ENCODE measurements at regions not wholly inside any gene's neighbourhood (a gene's known extent, or its start where the extent isn't known, plus 50 kb on each side); places are given as distances from the start of the nearest gene placed in this dataset.

- no peak for DNase-seq (ENCODE audit: low spot score)
- in situ Hi-C loops (cut with HindIII; ENCODE audit: low sequenced_read_pairs) = no loop called here
These were observed 282.2 kb upstream of the ST6GAL2 start for GRCh38 chr2:107168141-107168540.

GRCh38 chr2:107174171-107174570, 288.2 kb upstream of the ST6GAL2 start:
- in situ Hi-C loops (cut with HindIII; ENCODE audit: low sequenced_read_pairs) = no loop called here
- no peak for DNase-seq (ENCODE audit: low spot score)

- in situ Hi-C loops (cut with HindIII; ENCODE audit: low sequenced_read_pairs) = no loop called here
- no peak for DNase-seq (ENCODE audit: low spot score)
These were observed 297.0 kb upstream of the ST6GAL2 start for GRCh38 chr2:107182981-107183380.

DNA sequence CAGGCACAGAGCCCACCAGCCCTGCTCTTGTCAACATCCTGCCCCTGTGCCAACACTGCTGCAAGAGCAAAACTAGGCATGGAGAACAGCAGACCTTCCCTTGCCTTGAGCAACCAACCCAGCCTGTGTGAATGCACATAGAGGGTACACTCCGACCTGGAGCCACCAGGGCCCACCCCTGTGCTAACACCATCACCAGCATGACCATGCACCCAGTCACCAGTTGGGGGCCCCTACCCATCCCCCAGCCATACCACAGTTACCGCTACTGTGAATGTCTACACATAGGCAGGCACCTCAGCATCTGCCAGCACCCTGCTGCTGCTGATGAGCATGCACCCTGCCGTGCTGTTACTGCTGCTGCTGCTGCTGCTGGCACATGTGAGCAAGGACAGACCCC, 301.9 kb upstream of the ST6GAL2 start:
- in situ Hi-C loops (cut with HindIII; ENCODE audit: low sequenced_read_pairs) = no loop called here
- no peak for DNase-seq (ENCODE audit: low spot score)

DNA sequence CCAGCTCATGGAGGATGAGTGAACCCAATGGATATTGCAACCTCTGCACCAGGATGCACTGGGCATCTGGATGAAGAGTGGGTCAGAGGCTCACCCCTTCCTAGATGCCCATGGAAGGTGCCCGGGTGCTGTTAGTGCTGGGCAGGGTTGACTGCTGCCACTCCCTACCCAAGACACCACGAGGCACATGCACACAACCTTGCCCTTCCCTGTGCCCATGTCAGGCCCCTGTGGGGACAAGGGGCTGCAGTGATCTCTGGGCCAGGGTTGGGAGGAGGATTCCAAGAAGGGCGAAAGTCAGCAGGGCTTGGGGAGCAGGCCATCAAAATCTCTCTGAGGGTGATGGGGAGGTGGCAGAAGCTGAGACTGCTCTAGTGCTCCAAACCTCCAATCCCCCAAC, 309.7 kb upstream of the ST6GAL2 start:
- in situ Hi-C loops (cut with HindIII; ENCODE audit: low sequenced_read_pairs) = no loop called here
- no peak for DNase-seq (ENCODE audit: low spot score)

- in situ Hi-C loops (cut with HindIII; ENCODE audit: low sequenced_read_pairs) = no loop called here
- DNase-seq (ENCODE audit: low spot score) = no peak
These were observed 311.8 kb upstream of the ST6GAL2 start for GRCh38 chr2:107197594-107198294.

DNA sequence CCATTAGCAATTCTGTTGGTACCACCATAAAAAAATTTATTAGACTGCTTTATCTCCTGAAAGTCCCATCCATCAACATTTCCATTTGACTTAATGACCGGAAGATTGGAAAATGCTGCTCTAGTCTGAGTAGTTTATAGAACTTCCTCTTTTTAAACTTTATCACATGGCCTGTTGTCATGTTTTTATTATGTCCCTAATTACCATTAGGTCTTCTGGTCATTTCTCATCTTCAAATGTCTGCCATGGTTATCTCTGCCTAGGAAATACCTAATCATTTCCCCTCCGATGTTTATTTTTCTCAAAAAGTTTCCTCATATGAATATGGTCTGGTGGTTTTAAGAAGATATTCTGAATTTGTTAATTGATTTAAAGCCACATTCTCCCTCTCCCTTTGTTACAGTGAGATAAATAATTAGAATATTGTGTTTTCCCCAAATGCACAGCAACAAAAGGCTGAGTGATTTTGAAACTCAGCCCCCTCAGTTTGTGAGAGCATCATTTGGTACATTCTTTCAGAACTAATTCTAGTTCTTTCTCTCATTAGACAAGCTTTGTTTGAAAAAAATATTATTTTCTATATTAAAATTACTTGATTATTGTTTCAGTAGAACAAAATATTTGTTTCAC, 317.1 kb upstream of the ST6GAL2 start:
- no peak for DNase-seq (ENCODE audit: low spot score)
- in situ Hi-C loops (cut with HindIII; ENCODE audit: low sequenced_read_pairs) = no loop called here

DNA sequence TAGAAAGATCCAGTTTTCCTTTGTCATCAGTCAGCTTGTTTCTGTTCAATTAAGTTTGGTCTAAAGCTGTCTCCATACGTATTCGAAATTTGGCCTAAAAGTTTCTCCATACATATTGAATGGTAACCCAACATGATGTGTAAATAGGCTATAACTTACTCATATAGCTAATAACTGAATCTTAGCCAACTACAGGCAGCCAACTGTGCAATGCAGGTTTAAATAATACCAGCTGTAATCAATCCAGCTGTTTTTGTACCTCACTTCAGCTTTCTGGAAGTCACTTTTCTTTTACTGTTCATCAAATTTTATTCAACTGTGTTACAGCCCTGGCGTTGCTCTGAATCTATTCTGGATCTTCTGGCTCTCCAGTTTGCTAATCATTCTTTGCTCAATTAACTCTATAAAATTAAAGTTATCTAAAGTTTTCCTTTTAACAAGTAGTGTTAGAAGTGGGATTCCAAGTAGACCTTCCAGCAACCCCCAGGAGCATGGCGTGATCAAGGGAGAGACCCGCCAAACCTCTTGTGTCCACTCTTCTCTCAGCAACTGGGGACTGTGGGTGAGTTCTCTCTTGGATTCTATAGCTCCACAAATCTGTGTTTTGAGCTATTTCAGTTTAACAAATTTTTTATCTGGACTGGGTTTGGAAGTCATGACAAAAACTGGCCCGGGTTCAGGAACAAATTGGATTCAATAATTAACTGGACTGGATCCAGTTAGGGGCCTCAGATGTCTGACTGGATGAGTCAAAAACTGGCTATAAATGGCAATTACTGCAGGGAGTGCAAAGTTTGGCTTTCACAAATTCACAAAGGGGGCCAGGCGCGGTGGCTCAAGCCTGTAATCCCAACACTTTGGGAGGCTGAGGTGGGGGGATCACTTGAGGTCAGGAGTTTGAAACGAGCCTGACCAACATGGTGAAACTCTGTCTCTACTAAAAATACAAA, 329.7 kb upstream of the ST6GAL2 start:
- DNase-seq (ENCODE audit: low spot score) = no peak
- in situ Hi-C loops (cut with HindIII; ENCODE audit: low sequenced_read_pairs) = no loop called here

- in situ Hi-C loops (cut with HindIII; ENCODE audit: low sequenced_read_pairs) = no loop called here
- DNase-seq (ENCODE audit: low spot score) = no peak
These were observed 332.2 kb upstream of the ST6GAL2 start for GRCh38 chr2:107218208-107218607.

- in situ Hi-C loops (cut with HindIII; ENCODE audit: low sequenced_read_pairs) = no loop called here
- DNase-seq (ENCODE audit: low spot score) = no peak
These were observed 336.5 kb upstream of the ST6GAL2 start for GRCh38 chr2:107222466-107222865.

GRCh38 chr2:107235491-107236254, 349.7 kb upstream of the ST6GAL2 start:
- in situ Hi-C loops (cut with HindIII; ENCODE audit: low sequenced_read_pairs) = no loop called here
- DNase-seq (ENCODE audit: low spot score) = no peak

DNA sequence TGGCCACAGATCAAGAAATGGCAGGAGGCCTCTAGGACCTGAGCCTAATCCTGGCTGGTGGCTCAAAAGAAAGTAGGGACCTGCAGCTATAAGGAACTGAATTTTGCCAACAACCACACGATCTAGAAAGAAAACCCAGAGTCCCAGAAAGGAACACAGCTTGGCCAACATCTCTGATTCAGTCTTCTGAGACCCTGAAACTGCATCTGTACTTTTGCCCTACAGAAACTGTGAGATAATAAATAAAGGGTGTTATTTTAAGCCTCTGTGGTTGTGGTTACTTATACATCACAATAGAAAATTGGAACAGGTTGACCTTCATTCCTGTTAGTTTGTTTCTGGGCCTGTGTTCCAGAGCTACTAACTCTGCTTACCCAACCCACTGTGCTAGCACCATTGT, 356.8 kb upstream of the ST6GAL2 start:
- DNase-seq (ENCODE audit: low spot score) = no peak
- in situ Hi-C loops (cut with HindIII; ENCODE audit: low sequenced_read_pairs) = no loop called here

GRCh38 chr2:107248932-107249331, 363.0 kb upstream of the ST6GAL2 start:
- no peak for DNase-seq (ENCODE audit: low spot score)
- in situ Hi-C loops (cut with HindIII; ENCODE audit: low sequenced_read_pairs) = no loop called here

- in situ Hi-C loops (cut with HindIII; ENCODE audit: low sequenced_read_pairs) = no loop called here
- DNase-seq (ENCODE audit: low spot score) = no peak
These were observed 369.8 kb upstream of the ST6GAL2 start for GRCh38 chr2:107255744-107256143.

GRCh38 chr2:107258531-107259407, 372.8 kb upstream of the ST6GAL2 start:
- no peak for DNase-seq (ENCODE audit: low spot score)
- in situ Hi-C loops (cut with HindIII; ENCODE audit: low sequenced_read_pairs) = no loop called here

DNA sequence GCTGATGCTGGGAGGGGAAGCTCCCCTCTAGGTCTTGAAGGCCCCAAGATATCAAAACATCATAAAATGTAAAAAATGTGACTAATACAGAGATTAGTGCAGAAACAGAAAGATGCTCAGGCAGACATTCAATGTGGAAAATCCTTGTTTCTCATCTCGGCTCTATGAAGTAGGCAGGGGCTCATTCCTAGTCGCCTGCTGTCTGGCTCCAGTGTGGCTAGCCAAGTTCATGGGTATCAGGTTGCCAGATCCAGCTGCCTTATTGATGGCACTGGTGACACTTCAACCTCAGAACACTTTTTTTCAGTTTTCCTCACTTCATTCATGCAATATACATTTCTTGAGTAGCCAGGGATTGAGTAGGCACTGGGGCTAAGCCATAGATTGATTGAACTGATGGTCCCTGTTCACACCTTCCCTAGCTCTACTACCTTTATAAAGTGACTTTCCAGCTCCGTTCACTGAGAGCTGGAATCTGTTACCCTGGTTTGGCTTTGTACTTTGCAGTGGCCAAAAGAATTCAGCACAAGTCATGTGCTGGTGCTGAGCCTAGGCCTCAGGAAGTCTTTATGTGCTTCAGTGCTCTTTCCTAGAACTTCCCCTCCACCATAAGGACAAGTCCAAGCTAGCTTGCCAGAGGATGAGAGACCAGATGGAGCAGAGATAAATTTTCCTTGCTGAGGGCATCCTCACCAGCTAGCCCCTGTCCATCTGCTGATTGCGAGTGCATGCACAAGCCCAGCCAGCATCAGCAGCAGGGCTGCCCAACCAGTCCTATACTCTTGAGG, 373.6 kb upstream of the ST6GAL2 start:
- DNase-seq (ENCODE audit: low spot score) = no peak
- in situ Hi-C loops (cut with HindIII; ENCODE audit: low sequenced_read_pairs) = no loop called here

DNA sequence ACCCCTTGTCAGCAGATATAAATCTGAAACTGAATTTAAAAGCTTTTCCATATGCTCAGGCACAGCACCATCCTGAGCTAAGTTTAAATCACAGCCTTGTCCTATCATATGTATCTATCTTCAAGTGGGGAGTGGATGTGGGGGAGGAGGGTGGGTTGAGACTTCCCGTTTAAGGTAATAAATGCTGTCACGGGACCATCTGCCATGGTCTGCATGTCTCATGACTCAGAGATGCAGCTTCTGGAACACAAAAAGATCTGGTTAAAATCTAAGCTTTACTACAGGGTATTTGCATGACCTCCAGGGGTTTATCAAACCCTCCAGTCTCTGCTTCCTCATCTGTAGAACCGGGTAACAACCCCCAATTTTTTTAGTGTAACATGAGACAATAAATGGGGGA, 377.7 kb upstream of the ST6GAL2 start:
- in situ Hi-C loops (cut with HindIII; ENCODE audit: low sequenced_read_pairs) = no loop called here
- no peak for DNase-seq (ENCODE audit: low spot score)

GRCh38 chr2:107264184-107264583, 378.2 kb upstream of the ST6GAL2 start:
- in situ Hi-C loops (cut with HindIII; ENCODE audit: low sequenced_read_pairs) = no loop called here
- DNase-seq (ENCODE audit: low spot score) = no peak
